ENCODE measurements at regions not wholly inside any gene's neighbourhood (a gene's known extent, or its start where the extent isn't known, plus 50 kb on each side); places are given as distances from the start of the nearest gene placed in this dataset.

DNA sequence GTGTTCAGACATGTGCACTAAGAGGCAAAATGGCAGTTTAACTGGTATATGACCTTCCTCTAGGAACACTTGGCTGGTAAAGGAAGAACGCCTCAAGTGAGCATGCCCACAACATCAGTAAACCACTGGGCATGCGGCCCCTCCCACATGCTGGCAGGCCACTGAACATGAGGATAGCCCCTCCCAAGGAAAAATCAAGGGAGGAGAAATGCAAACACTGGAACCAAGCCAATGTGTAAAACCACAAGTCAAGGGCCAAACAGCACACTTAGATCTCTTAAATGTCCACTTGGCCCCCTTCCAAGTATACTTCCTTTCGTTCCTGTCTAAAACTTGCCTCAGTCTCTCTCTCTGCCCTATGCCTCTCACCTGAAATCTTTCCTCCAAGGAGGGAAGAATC, 980.8 kb downstream of the TSN start:
- FAIRE-seq (no peak), DNase-seq (ENCODE audit: insufficient read length, low spot score) (no peak)

DNA sequence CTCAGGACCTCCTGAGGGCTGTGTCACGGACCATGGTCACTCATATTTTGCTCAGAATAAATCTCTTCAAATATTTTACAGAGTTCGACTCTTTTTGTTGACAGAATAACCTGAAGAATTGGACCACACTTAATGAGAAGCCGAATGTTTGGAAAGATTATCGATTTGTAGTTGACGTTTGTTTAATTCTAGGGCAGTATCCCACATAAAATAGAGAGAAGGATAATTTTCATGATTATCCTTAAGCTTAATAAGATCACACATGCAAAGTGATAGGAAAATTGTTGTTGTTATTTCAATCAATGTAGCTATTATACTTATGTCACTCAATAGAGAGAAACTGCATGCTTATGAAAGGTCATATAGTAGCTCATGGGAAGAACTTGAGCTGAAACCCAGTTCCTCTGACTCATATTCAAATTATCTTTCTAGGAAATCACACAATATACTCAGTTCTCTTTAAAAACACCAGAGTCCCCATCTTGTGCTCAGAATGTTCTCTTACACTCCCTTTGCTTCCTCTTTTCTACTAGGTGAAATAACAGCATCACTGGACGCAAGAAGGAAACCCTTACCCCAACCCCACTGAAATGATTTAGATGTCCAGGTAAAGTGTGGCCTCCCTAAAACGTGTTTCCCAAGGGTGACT, 982.1 kb downstream of the TSN start:
- no peak for DNase-seq (ENCODE audit: insufficient read length, low spot score)

DNA sequence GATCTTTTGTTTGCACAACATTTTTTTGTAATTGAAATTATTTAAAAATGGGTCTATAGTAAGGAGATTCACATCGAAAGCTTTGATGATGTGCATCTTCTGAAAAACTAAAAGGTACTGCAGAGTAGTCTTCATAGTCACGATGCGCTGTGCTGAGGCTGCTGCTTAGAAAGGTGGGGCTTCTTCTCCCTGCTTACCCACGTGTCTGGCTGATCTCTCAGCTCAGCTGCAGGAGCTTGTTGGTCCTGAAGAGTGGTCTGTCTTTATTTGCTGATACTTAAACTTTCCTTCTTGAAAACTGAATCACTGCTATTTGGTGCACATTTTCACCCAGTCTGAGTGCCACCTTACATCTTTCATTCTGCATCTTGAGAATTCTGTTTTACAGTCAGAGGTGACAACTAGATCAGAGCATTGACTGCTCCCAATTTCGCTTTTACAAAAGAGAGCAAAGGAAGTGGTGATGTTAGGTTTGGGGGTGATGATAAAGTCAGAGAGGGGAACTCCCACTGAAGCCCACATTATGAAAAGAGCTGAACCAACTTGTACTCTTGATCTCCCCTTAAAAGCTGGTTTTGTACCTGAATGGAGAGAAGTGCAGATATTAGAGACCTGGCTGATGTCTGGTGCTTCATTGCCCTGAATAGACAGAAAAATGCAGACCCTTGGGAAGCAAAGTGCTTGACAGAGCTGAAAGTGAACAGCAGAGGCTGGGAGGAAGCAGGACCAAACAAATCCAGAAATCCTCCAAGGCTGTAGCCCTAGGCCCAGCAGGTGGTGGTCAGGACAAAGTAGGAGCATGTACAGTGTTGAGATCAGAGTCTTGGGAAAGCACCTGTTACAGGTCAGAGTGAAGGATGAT, 984.5 kb downstream of the TSN start:
- FAIRE-seq, result no peak

More for the DNA sequence above, 982.1 kb downstream of the TSN start:
- no peak for FAIRE-seq

DNA sequence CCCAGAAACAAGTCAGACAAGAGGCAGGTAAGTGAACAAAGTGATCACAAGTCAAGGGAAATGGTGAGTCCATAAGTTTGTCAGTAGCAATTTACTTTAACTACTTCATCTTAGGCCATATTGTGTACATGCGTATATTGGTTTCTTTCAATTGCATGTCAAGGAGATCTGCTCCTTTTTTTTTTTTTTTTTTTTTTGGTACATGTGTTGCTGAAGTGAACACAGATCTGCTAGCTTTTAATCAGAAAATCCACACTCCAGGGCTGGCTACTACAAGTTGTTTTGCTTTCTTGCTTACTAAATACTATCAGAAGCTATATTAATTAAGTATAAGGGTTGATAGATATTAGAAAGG, 985.1 kb downstream of the TSN start:
- DNase-seq (ENCODE audit: insufficient read length, low spot score), result no peak
- FAIRE-seq, result no peak

More for the DNA sequence above, 984.5 kb downstream of the TSN start:
- no peak for DNase-seq (ENCODE audit: insufficient read length, low spot score)

DNA sequence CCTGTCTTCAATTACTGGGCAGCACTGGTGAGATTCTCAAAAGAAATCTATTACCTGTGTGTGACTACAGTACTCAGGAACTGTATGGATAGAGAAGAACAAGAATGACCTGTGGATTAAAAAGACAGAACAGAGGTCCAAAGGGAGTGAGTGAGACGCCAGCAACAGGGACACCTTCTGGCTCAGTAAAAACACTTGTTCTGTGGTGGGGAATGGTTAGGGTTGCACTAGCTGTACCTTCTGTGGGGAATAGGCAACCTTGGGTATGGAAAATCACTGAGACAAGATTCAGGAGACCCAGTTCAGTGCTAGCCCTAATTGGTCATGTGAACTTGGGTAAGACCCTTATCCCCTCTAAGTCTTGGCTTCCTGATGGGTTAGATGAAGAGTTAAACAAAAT, 986.0 kb downstream of the TSN start:
- DNase-seq (ENCODE audit: insufficient read length, low spot score) (no peak), FAIRE-seq (no peak)

DNA sequence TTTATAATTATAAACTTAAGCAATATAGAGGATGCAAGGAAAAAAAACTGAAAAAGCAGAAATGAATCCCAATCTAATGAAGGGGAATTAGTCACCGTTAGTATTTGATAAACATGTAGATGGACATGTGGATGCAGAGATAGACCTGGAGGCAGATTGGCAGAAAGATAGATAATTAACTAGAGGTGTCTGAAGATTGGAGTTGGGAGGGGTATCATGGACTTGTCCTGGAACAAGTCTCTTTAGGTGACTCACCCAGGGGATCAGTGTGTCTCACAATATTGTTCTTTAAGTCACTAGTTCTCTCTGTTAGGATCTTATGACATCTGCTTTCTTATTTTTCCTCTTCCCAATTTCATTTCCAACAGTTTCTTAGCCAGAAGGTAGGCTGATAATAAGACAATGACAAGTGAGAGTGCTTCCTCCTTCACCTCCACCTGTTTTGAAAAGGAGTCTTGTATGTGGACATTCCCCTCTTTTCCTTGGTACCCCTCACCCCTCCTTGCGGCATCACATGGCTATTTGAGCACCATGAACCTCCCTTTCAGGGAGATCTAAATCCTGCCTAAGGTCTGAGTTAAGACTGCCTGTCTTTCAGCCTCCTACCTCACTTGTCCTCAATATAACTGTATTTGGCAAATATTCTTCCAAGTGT, 987.7 kb downstream of the TSN start:
- no peak for DNase-seq (ENCODE audit: insufficient read length, low spot score)
- no peak for FAIRE-seq

DNA sequence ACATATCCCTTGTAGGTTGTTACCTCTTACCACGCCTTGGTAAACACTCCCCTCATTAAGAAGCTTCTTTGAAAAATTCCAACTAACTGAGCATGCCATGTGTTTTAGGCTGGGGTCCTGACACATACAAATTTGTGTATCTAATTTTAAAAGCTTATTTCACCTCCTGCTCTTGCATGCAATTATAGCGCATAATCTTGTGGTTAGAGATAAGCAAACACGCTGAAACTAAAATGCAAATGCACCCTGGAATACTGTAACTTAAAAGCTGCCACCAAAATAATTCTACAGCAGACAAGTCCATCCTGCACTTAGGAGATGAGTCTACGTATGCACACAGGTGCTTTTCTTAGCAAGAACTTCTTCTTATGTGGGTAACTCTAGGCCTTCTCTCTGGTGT, 990.2 kb downstream of the TSN start:
- no peak for DNase-seq (ENCODE audit: insufficient read length, low spot score)
- FAIRE-seq, result no peak

DNA sequence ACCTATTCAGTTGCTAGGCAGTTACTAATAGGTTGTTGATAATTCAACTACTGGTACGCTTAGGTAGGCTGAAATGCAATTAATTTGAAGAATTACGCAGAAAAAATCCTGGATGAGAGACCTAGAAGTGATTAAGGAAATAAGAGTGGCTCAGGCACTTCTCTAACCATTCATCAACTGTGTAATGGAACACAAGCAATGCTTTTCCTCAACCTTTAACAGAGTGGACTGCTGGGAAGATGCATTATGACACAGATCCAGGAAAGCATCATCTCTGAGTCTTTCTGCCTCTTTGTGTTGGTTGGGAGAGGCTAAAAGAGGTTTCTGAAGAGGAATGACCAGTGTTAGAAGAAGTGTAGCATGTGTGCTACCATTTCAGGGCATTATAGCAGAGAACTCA, 992.2 kb downstream of the TSN start:
- DNase-seq (ENCODE audit: insufficient read length, low spot score) (no peak), FAIRE-seq (no peak)

DNA sequence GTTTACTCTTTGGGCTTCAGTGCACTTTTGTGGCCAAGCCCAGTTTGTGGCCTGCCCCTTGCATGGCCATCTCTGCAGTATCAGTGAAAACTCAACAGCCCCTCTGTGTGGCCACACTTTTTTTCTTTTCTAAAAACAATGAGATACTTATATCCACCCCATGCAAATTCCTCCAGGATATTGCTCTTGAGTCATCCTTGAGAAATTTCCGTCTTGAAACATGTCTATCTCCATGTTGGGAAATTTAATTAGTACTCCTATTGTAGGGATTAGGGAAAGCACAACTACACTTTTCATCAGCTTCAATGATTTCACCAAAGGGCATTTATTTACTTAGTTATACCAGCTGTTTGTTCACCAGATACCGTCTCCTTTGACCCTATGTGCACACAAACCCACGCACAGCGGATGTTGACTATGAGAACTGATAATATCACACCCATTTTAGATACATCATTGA, 993.1 kb downstream of the TSN start:
- no peak for DNase-seq (ENCODE audit: insufficient read length, low spot score)
- FAIRE-seq, result no peak

DNA sequence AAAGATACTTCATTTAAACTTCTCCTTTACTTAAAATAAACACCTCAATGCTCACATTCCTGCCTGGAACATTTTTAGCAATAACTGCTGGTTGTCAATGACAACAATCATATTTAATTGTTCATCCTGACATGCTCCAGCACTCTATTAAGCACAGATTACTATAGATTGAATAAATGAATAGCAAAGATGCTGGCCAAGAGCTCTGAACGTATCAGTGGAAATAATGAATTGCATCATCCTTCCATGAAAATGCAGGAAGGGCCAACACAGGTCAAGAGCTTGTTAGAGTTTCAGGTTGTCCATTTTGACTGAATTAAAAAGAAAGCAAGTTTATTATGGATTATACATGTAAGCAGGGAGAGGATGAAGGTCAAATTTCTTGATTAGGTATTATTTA, 994.0 kb downstream of the TSN start:
- FAIRE-seq, result no peak
- DNase-seq (ENCODE audit: insufficient read length, low spot score), result no peak

DNA sequence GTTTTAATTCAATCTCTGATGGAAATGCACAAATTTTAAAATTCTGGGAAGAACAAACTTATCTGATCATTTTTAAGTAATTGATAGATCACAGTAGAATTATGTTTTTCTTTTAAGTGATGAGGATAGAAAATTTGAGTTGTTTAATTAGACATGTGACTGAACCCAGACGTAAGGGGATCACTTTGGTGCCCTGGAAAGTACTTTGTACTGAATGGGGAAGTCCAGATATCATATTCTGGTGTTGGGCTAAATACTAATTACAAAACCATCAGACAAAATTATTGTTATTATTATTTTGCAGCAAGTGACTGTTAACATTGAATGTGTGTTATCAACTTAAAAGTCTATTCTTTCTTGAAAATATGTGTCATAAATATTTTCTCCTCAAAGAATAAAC, 994.6 kb downstream of the TSN start:
- no peak for DNase-seq (ENCODE audit: insufficient read length, low spot score)
- no peak for FAIRE-seq

DNA sequence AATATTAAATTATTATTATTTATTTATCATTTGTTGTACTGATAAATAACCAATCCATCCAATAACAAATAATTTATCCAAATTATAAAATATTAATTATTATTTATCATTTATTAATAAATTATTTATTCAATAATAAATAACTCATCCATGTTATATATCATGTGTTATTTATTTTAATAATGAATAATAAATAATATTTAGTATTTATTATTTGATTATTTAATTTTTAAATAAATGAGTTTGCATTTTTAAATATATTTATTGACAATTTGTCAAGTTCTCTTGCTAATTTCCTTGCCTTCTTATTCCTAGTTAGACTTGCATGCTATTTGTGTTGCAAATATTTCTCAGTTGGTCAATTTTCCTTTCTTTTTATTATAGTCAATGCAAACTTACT, 995.4 kb downstream of the TSN start:
- no peak for DNase-seq (ENCODE audit: insufficient read length, low spot score)
- FAIRE-seq, result no peak

DNA sequence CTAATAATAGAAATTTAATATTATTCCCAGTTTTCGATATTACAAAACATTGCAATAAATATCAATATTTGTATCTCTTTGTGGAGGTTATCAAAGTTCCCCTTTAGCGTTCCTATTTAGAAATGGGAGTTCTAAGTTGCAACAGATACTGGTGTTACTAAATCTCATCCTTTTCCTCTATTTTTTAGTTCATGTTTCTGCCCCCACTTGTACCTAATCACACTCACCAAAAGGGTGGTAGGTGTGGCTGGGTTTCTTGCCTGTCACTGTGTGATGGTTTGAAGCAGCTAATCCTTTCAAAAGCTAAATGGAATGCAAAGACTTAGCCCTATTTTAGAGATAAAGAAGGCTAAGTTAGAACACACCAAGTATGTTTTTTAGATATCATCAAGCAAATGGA, 997.9 kb downstream of the TSN start:
- FAIRE-seq, result no peak
- DNase-seq (ENCODE audit: insufficient read length, low spot score), result no peak

DNA sequence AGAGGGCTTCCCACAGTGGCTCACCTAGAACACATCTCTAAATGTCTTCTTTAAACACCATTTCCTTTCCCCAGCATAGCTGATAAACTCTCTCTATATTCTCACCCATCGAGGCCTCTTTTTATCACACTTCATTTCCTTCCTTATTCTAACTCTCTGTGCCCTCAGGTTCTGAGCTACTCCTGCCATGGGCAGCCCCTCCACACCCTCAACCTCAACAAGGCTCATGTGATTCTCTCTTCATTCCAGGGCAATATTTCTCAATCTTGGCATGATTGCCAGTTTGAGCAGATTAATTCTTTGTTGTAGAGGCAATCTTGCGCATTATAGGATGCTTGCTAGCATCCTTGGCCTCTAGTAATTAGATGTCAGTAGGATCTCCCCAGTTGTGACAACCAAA, 999.1 kb downstream of the TSN start:
- FAIRE-seq, result no peak

DNA sequence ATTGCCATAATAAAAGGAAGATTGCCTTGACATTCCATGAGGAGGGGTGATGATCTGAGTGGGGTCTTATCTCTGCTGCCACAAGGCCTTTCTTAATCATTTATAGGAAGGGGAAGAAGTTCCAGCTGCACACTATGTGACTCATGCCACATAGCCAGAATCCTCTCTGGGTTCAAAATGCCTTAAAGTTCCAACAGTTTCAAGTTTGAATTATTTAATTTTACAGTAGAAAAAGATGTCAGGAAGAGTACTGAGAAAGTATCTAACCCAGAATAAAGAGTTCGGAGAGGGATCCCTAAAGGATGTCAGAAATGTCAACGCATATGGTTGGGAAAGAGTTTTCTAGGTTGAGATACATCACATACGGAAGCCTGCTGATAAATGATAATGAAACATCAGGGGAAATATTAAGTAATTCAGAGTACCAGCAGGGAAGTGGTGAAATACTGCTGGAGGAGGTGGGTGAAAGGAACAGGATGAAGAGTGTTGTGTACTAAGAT, 999.9 kb downstream of the TSN start:
- FAIRE-seq (no peak), DNase-seq (ENCODE audit: insufficient read length, low spot score) (no peak)

More for the DNA sequence above, 999.1 kb downstream of the TSN start:
- DNase-seq (ENCODE audit: insufficient read length, low spot score), result no peak

DNA sequence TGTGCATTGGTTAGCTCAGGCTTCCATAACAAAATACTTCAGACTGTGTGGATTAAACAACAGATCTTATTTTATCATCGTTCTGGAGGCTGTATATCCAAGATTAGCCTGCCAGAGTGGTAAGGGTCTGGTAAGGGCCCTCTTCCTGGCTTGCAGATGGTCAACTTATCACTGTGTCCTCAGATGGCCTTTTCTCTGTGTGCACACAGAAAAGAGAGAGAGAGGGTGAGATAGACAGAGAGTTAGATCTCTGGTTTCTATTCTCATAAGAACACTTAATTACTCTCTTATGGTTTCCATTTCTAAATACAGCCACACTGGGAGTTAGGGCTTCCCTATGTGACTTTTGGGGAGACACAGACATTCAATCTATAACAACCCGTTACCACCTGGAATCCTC, 1003.5 kb downstream of the TSN start:
- no peak for DNase-seq (ENCODE audit: insufficient read length, low spot score)

DNA sequence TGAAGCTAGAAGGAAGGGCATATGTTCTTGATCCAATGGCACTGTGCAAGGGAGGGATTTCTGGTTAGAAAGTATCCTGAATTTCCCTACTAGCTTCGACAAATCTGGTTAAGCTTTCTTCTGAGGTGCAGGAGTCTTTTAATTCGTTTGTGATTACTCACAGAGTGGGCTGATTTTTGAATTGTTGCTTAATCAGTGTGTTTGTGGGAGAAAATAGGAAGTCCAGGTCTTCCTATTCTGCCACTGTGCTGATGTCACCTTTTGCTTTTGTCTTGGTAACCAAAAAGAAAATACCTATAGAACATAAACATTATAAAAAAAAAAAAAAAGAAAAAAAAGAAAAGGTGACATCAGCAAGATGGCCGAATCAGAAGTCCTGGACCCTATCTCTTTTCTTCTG, 1008.6 kb downstream of the TSN start:
- no peak for DNase-seq (ENCODE audit: insufficient read length, low spot score)
- no peak for FAIRE-seq

More for the DNA sequence above, 1003.5 kb downstream of the TSN start:
- FAIRE-seq, result no peak

DNA sequence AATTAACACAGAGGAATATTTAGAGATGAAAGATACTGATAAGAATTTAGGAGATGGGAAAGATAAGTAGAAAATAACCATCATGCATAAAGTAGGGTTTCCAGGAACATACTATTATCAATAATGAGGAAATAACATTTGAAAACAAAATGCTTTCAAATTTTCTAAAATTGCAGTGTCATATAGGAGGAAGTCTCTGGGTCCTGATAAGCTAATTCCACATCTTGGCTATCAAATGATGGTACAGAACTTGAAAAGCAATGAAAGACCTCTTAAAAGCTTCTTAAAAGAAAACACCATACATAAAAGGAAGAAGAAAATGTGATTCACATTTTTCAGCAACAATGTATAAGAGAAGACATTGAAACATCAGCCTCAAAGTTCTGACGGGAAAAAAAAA, 1024.8 kb downstream of the TSN start:
- DNase-seq (ENCODE audit: insufficient read length, low spot score), result no peak
- FAIRE-seq, result no peak

DNA sequence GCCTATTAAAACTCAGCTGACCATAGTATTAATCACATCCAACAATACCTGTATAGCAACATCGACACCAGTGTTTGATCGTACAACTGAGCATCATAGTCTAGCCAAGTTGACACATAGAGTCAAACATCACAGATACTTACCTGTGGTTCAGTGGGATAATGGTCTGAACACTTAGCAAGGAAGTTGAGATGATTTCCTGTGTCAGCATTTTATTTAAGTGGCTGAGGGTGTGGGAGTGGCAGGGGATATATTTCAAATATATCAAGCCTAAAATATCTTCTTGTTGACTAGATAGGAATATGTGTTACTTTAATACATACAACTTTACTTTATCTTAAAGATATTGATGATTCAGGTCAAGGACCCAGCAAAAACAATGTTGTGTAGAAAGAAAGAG, 1038.6 kb downstream of the TSN start:
- DNase-seq (ENCODE audit: insufficient read length, low spot score), result no peak
- no peak for FAIRE-seq

DNA sequence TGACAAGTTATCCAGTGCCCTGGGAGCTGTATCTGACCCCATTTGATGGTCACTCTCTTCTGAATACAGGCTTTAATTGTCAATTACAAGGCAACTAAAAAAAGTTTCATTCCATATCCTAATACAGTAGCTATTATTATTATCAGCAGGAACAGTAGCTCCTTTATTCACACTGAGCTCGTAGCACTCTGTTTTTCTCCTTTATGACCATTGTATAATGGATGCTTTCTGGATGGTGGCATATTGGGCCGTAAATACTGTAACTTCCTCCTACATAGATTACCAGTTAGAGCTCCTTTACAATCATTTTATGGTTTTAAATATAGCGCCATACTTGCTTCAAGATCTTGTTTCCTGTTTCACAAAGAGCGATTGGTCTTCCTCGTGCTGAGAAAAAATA, 1040.3 kb downstream of the TSN start:
- no peak for DNase-seq (ENCODE audit: insufficient read length, low spot score)
- no peak for FAIRE-seq

DNA sequence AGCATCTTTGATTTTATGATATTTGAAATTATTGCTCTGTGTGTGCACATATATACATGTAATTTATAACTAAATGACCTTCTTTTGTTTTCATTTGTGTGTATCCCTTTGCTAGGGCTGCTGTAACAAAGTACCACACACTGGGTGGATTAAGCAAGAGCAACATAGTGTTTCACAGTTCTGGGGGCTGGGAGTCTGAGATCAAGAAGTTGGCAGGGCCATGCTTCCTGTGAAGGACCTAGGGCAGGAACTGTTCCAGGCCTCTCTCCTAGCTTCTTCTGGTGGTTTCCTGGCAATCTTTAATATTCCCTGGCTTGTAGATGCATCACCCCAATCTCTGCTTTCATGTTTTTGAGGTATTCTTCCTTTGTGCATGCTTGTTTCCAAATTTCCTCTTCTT, 1043.9 kb downstream of the TSN start:
- DNase-seq (ENCODE audit: insufficient read length, low spot score), result no peak
- no peak for FAIRE-seq

DNA sequence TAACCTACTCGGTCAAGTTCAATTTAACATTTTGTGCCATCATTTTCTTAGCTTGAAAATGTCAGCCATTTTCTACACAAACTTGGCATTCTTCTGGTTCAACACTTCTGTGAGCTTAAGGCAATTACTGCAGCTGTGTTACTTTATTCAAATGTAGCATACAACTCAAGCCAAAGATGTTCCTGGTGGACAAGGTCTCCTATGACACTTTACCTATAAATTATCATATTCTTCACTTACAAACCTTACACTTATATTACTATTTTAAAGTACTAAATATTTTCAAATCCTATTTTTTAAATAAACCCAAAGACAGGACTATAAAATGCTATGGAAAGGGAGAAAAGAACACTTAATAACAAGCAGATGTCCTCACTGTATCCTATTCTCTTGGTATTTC, 1045.3 kb downstream of the TSN start:
- DNase-seq (ENCODE audit: insufficient read length, low spot score) (no peak), FAIRE-seq (no peak)
